Common myeloid progenitor, CD34-positive (primary cell): ENCODE measurements at regions not wholly inside any gene's neighbourhood (a gene's known extent, or its start where the extent isn't known, plus 50 kb on each side); places are given as distances from the start of the nearest gene placed in this dataset.

Experiments used
- CTCF ChIA-PET: fragments of 350-600 bp; sonication (Branson Sonifier 250); formaldehyde crosslinking; loops from one replicate; lab custom pipeline; 2021; ENCODE audit warnings: antibody characterized with exemption; lab: Charles Lee
- POLR2A ChIA-PET: fragments of 350-600 bp; sonication (Branson Sonifier 250); formaldehyde crosslinking; loops from one replicate; lab custom pipeline; 2021; ENCODE audit warnings: antibody characterized with exemption; lab: Charles Lee
- DNase-seq, 3 donors: peaks; one replicate each; pipeline versions ENCODE4 v3.0.0 to v3.0.0-alpha.2; 2013
- H3K27ac ChIP-seq, 2 experiments: 1 replicate in 1 of 2; 2 replicates in 1 of 2; pipeline ENCODE4 v1.7.0; 2013; ENCODE audit warnings: inconsistent platforms in 2 of 2, low read length in 2 of 2, mild to moderate bottlenecking in 2 of 2, low read depth in 1 of 2, moderate library complexity in 1 of 2; ENCODE audit not compliant: severe bottlenecking in 2 of 2, insufficient read depth in 1 of 2, poor library complexity in 1 of 2
- H3K27me3 ChIP-seq, 5 experiments: replicated peaks in 2 of 5; 1 replicate in 3 of 5; 2 replicates in 2 of 5; pipeline versions ENCODE4 v1.6.1 to v1.7.0; 2013; ENCODE audit warnings: low read length in 4 of 5, mild to moderate bottlenecking in 2 of 5, moderate library complexity in 2 of 5, inconsistent platforms in 1 of 5; ENCODE audit not compliant: insufficient read depth in 5 of 5, control insufficient read depth in 4 of 5
- H3K36me3 ChIP-seq, 4 experiments: 1 replicate in 2 of 4; 2 replicates in 2 of 4; pipeline versions ENCODE4 v1.6.1 to v1.7.0; 2013; ENCODE audit warnings: low read length in 3 of 4, control low read depth in 1 of 4, mild to moderate bottlenecking in 1 of 4; ENCODE audit not compliant: control insufficient read depth in 4 of 4, insufficient read depth in 4 of 4
- H3K4me1 ChIP-seq, 4 experiments: 1 replicate in 3 of 4; 2 replicates in 1 of 4; pipeline versions ENCODE4 v1.6.1 to v1.7.1; 2013; ENCODE audit warnings: low read length in 3 of 4, mild to moderate bottlenecking in 3 of 4, control low read depth in 1 of 4, inconsistent platforms in 1 of 4, moderate library complexity in 1 of 4; ENCODE audit not compliant: control insufficient read depth in 4 of 4, insufficient read depth in 4 of 4; ENCODE audit errors: control extremely low read depth in 1 of 4
- H3K4me3 ChIP-seq, 7 experiments: 1 replicate in 4 of 7; 2 replicates in 3 of 7; pipeline versions ENCODE4 v1.5.1 to v1.7.0; 2013; ENCODE audit warnings: mild to moderate bottlenecking in 7 of 7, low read length in 6 of 7, moderate library complexity in 6 of 7, inconsistent platforms in 2 of 7, low read depth in 2 of 7, control low read depth in 1 of 7; ENCODE audit not compliant: insufficient read depth in 4 of 7, control insufficient read depth in 1 of 7; ENCODE audit errors: extremely low read depth in 1 of 7
- H3K9me3 ChIP-seq, 5 experiments: 1 replicate in 4 of 5; 2 replicates in 1 of 5; pipeline versions ENCODE4 v1.6.1 to v1.7.1; 2013; ENCODE audit warnings: low read length in 4 of 5, mild to moderate bottlenecking in 2 of 5, inconsistent platforms in 1 of 5, low read depth in 1 of 5, moderate library complexity in 1 of 5; ENCODE audit not compliant: control insufficient read depth in 4 of 5, insufficient read depth in 2 of 5; ENCODE audit errors: control extremely low read depth in 1 of 5
- WGBS: methylation state at CpG from one replicate; pipeline ENCODE4 v1.1.5; 2013; ENCODE audit not compliant: insufficient coverage; 5-methylcytosine and 5-hydroxymethylcytosine counted together

DNA sequence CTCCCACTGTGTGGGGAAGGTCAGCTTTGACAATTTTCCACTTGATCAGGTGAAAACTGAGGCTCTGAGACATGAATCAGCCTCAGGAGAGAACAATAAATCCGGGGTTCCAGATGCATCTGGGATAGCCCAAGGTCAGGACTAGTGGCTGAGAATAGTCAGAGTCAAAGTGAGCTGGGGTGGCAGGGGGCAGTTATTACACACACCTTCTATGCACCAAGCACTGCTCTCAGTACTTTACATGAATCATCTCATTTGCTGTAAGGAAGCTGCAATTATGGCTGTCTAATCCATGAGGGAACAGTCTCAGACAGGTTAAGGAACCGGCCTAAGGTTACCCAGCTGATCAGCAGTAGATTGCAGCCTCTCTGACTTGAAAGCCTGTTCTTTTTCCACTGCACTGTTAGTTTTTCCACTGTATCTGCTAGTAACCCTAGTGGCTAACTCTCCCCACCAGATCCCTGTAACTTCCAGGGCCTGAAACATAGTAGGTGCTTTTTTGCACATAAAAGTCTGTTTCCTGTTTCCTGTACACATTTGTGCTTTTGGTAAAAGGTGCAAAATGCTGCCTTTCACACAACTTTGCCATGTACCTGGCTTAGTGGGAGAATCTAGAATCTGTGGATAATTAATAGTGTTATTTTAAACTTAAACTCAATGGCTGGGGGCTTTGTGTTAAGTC is 125.9 kb downstream of the EMX2 start:
- WGBS: 100% methylated on average over 1 of the region's 2 CpGs
- CTCF ChIA-PET: no interaction called here

GRCh38 chr10:117669122-117669521 is 126.6 kb downstream of the EMX2 start:
- POLR2A ChIA-PET: no interaction called here
- no peak for DNase-seq
- CTCF ChIA-PET: no interaction called here
- Histone ChIP-seq H3K9me3 (no peaks in the 10 kb centered on the region), H3K27me3 (peaks cover 0 to 13% (median 2%) of the 10 kb centered on the region in 5 experiments), H3K4me3 (no peak overlapping the region), H3K4me1 (no peaks in the 10 kb centered on the region), H3K36me3 (no peaks in the 10 kb centered on the region), H3K27ac (no peak overlapping the region)
- 93% methylated on average over 4 of the region's 6 CpGs for WGBS

More for the DNA sequence above, 125.9 kb downstream of the EMX2 start:
- H3K9me3 ChIP-seq: no peaks in the 10 kb centered on the region
- H3K4me3 ChIP-seq: no peak overlapping the region
- H3K27me3 ChIP-seq: peaks cover 0 to 12% (median 0%) of the 10 kb centered on the region in 5 experiments
- no peak for DNase-seq
- no peaks in the 10 kb centered on the region for H3K36me3 ChIP-seq
- POLR2A ChIA-PET: no interaction called here
- no peaks in the 10 kb centered on the region for H3K4me1 ChIP-seq
- H3K27ac ChIP-seq: no peak overlapping the region

- WGBS: 91% methylated on average over 7 of the region's 7 CpGs
- DNase-seq: no peak
- POLR2A ChIA-PET: no interaction called here
- Histone ChIP-seq H3K36me3 (no peaks in the 10 kb centered on the region), H3K4me1 (no peaks in the 10 kb centered on the region), H3K27me3 (peaks cover 0 to 23% (median 7%) of the 10 kb centered on the region in 5 experiments), H3K9me3 (no peaks in the 10 kb centered on the region), H3K4me3 (no peak overlapping the region), H3K27ac (no peak overlapping the region)
- CTCF ChIA-PET: interaction anchor here (0.7 kb wide), 1 partner anchor 20 kb away, joined by 3 read pairs; no protein-coding TSS in a partner anchor
Observed at GRCh38 chr10:117670116-117670904, 127.8 kb downstream of the EMX2 start.

GRCh38 chr10:117673230-117674010 is 130.9 kb downstream of the EMX2 start:
- no peak for DNase-seq
- Histone ChIP-seq H3K27ac (no peak overlapping the region), H3K27me3 (peaks cover 7 to 44% (median 13%) of the 10 kb centered on the region in 5 experiments), H3K9me3 (no peaks in the 10 kb centered on the region), H3K4me3 (no peak overlapping the region), H3K4me1 (no peaks in the 10 kb centered on the region), H3K36me3 (no peaks in the 10 kb centered on the region)
- ChIA-PET POLR2A (no interaction called here), CTCF (no interaction called here)
- 57% methylated on average over 6 of the region's 8 CpGs for WGBS

DNA sequence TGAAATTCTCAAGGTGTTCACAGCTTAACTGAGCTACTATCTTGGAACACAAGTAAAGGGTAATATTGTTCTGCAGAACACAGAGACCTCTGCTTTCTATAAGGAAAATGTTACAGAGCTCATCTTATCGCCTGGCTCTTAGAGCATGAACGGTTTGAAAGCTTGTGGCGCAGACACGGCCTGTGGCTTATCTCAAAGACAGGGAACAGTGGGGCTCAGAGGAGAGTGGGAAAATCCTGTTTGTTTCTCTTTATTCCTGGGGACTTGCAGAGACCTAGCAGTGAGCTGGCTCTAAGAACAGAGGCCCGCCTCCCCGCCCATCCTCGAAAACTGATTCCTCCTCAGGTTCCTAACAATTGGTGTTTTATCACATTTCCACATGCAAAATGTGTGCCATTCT is 131.7 kb downstream of the EMX2 start:
- 85% methylated on average over 4 of the region's 7 CpGs for WGBS
- no peaks in the 10 kb centered on the region for H3K4me1 ChIP-seq
- ChIA-PET CTCF (no interaction called here), POLR2A (no interaction called here)
- H3K27me3 ChIP-seq: peaks cover 7 to 44% (median 17%) of the 10 kb centered on the region in 5 experiments
- no peak overlapping the region for H3K4me3 ChIP-seq
- no peaks in the 10 kb centered on the region for H3K36me3 ChIP-seq
- H3K27ac ChIP-seq: no peak overlapping the region
- H3K9me3 ChIP-seq: no peaks in the 10 kb centered on the region
- no peak for DNase-seq

DNA sequence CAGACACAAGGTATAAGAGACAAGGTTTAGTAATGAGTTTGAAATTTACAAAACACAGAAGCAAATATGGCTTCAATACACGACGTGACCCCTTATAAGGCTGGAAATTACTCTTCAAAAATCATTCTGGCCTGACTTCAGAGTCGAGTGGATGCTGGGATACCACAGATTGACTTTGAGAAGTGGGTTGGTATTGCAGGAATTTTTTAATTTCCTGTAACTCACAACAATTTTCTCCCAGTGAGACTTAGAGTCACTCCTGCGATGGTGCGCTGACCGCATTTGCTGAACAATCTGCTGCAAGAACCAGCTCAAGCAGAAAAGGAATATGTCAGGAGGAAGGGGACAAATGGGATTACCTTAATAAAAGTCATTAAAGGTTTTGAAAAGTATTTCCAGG is 132.1 kb downstream of the EMX2 start:
- Histone ChIP-seq H3K9me3 (no peaks in the 10 kb centered on the region), H3K27me3 (peaks cover 7 to 44% (median 17%) of the 10 kb centered on the region in 5 experiments), H3K4me3 (no peak overlapping the region), H3K36me3 (no peaks in the 10 kb centered on the region), H3K27ac (no peak overlapping the region), H3K4me1 (no peaks in the 10 kb centered on the region)
- ChIA-PET CTCF (no interaction called here), POLR2A (no interaction called here)
- no peak for DNase-seq
- 100% methylated on average over 2 of the region's 6 CpGs for WGBS
